ENCODE measurements at regions not wholly inside any gene's neighbourhood (a gene's known extent, or its start where the extent isn't known, plus 50 kb on each side); places are given as distances from the start of the nearest gene placed in this dataset.

GRCh38 chr20:16922834-16923233 is 174.7 kb downstream of the OTOR start:
- no peak for TF ChIP-seq CTCF (conservative IDR thresholded peaks at IDR 0.05; ENCODE audit: low read length)
- TF ChIP-seq EZH2phosphoT487 (IDR thresholded peaks at IDR 0.05; ENCODE audit: borderline replicate concordance, low read depth, low read length): no peak

Data from OCI-LY7 (cell line).